ENCODE measurements at regions not wholly inside any gene's neighbourhood (a gene's known extent, or its start where the extent isn't known, plus 50 kb on each side); places are given as distances from the start of the nearest gene placed in this dataset.

- no peaks in the 10 kb centered on the region for H3K36me3 ChIP-seq
- H3K4me1 ChIP-seq = no peaks in the 10 kb centered on the region
- no peaks in the 10 kb centered on the region for H3K9me3 ChIP-seq (replicated peaks)
- TF ChIP-seq CTCF (IDR thresholded peaks at IDR 0.05; ENCODE audit: borderline replicate concordance) = no peak
- intact Hi-C loops (cut with micrococcal nuclease) = no loop called here
- peaks cover 10% of the 10 kb centered on the region for H3K27me3 ChIP-seq (ENCODE audit: low read depth)
- no peak overlapping the region for H3K27ac ChIP-seq (replicated peaks)
- DNase-seq = no peak
- no peak overlapping the region for H3K4me3 ChIP-seq
Observed at GRCh38 chr14:25233613-25234012, 183.7 kb upstream of the STXBP6 start.

- Histone ChIP-seq H3K4me3 (no peak overlapping the region), H3K27ac (replicated peaks) (no peak overlapping the region), H3K9me3 (replicated peaks) (no peaks in the 10 kb centered on the region), H3K4me1 (no peaks in the 10 kb centered on the region), H3K36me3 (no peaks in the 10 kb centered on the region), H3K27me3 (ENCODE audit: low read depth) (peaks cover 10% of the 10 kb centered on the region)
- DNase-seq = no peak
- TF ChIP-seq CTCF (IDR thresholded peaks at IDR 0.05; ENCODE audit: borderline replicate concordance) = no peak
- intact Hi-C loops (cut with micrococcal nuclease) = no loop called here
Observed at GRCh38 chr14:25231004-25231403, 181.1 kb upstream of the STXBP6 start.

GRCh38 chr14:25226214-25226613 lies 176.3 kb upstream of the STXBP6 start:
- Histone ChIP-seq H3K4me1 (no peaks in the 10 kb centered on the region), H3K36me3 (no peaks in the 10 kb centered on the region), H3K4me3 (no peak overlapping the region), H3K27me3 (ENCODE audit: low read depth) (no peaks in the 10 kb centered on the region), H3K9me3 (replicated peaks) (no peaks in the 10 kb centered on the region), H3K27ac (replicated peaks) (no peak overlapping the region)
- no peak for DNase-seq
- intact Hi-C loops (cut with micrococcal nuclease) = no loop called here
- no peak for TF ChIP-seq CTCF (IDR thresholded peaks at IDR 0.05; ENCODE audit: borderline replicate concordance)

GRCh38 chr14:25222256-25222655 lies 172.3 kb upstream of the STXBP6 start:
- no peak overlapping the region for H3K27ac ChIP-seq (replicated peaks)
- H3K27me3 ChIP-seq (ENCODE audit: low read depth) = no peaks in the 10 kb centered on the region
- DNase-seq = no peak
- H3K9me3 ChIP-seq (replicated peaks) = no peaks in the 10 kb centered on the region
- no peak for TF ChIP-seq CTCF (IDR thresholded peaks at IDR 0.05; ENCODE audit: borderline replicate concordance)
- intact Hi-C loops (cut with micrococcal nuclease) = no loop called here
- H3K4me3 ChIP-seq = no peak overlapping the region
- no peaks in the 10 kb centered on the region for H3K36me3 ChIP-seq
- H3K4me1 ChIP-seq = no peaks in the 10 kb centered on the region

GRCh38 chr14:25220514-25220913 lies 170.6 kb upstream of the STXBP6 start:
- intact Hi-C loops (cut with micrococcal nuclease) = no loop called here
- H3K4me1 ChIP-seq = no peaks in the 10 kb centered on the region

More at GRCh38 chr14:25220514-25220913, 170.6 kb upstream of the STXBP6 start:
- TF ChIP-seq CTCF (IDR thresholded peaks at IDR 0.05; ENCODE audit: borderline replicate concordance) = no peak
- DNase-seq = no peak
- H3K27ac ChIP-seq (replicated peaks) = no peak overlapping the region
- no peaks in the 10 kb centered on the region for H3K9me3 ChIP-seq (replicated peaks)
- H3K36me3 ChIP-seq = no peaks in the 10 kb centered on the region
- H3K27me3 ChIP-seq (ENCODE audit: low read depth) = no peaks in the 10 kb centered on the region
- H3K4me3 ChIP-seq = no peak overlapping the region
